Hindlimb muscle (tissue), 1 donor: ENCODE measurements at regions not wholly inside any gene's neighbourhood (a gene's known extent, or its start where the extent isn't known, plus 50 kb on each side); places are given as distances from the start of the nearest gene placed in this dataset.

Experiments used
- DNase-seq: peaks from one replicate; pipeline ENCODE4 v3.0.0-alpha.2; 2013

GRCh38 chr13:33519561-33520467, 234.3 kb upstream of the STARD13 start:
- DNase-seq, result no peak

GRCh38 chr13:33520468-33520839, 234.9 kb upstream of the STARD13 start:
- DNase-seq, result no peak

DNA sequence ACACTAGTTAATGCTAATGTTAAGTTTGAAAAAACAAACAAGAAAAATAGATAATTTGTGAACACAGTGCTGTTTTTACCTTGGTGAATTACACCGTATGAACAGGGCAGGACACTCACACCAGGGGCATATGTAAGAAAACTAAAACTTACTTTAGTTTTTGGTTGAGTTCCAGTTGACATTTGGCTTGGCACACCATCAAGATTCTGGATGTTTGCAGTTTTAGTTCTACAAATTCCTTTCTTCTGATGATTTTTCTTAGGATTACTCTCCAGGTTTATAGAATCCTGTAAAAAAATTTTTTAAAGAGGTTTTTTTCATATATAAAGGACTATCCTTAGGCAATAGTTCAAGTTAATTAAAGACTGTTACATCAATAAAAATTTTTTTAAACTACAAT, 238.5 kb upstream of the STARD13 start:
- DNase-seq, result no peak

GRCh38 chr13:33525763-33526162, 240.2 kb upstream of the STARD13 start:
- no peak for DNase-seq

DNA sequence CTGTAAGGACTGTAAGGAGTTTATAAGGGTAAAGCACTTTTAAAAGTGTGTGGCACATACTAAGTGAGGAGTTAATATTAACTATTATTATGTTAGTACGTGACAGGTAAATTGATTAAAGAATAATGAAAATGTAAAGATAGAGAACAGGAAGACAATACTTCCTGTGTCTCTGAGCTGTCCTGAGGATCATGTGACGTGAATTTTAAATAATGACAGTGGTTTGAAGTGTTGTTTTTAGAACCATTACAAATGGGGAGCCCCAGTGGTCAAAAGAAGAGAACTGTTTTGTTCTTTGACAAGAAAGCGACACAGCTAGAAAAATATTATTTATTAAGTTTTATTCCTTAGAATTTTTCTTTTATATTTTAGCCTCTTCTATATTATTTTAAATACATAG, 241.2 kb upstream of the STARD13 start:
- DNase-seq, result no peak

DNA sequence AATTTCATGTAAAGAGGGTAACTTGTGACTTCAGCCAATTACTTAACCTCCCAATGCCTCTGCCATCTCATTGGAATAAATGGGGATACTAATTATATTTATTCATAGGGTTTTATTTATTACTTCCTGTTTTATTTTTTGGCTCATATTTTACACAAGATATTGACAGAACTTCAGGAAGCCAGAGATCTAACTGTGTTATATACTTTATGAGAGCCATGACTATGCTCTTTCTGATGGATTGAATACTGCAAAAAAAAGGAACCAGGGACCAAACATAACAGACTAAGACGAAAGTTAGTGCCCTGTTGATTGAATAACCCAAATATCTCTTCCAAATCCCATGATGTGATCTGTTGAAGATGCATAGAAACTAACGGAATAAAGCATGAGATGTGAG, 243.3 kb upstream of the STARD13 start:
- no peak for DNase-seq

- no peak for DNase-seq
These were observed 245.9 kb upstream of the STARD13 start for GRCh38 chr13:33531484-33531883.

DNA sequence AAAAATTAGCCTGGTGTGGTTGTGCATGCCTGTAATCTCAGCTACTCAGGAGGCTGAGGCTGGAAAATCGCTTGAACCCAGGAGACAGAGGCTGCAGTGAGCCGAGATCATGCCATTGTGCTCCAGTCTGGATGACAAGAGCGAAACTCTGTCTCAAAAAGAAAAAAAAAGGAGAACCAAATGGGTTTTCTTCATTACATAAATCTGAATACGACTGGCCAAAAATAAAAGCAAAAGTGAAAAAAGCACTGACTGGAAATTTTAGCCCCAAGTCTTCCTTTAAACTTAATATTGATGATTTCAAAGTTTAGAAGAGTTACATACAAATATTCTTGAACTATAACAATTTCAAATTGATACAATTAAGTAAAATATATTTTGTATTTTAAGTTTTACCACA, 249.5 kb upstream of the STARD13 start:
- DNase-seq, result no peak

DNA sequence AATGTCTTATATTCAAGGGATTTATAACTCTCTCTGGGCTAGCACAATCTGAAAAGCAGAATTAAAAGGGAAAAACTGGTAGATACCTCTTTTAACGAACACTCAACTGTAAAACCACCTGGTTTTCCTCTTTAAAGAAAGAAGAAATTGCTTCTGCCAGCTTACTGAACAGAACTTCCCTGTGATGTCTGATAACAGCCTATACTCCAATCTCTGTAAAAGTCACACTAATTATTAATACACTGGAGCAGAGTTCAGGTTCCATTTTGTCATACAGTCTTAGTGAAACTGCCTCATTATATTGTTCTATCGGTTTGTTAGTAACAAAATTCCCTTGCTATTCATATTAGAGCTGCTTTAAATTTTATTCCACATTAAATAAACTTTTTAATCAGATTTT, 251.0 kb upstream of the STARD13 start:
- no peak for DNase-seq

- no peak for DNase-seq
These were observed 251.5 kb upstream of the STARD13 start for GRCh38 chr13:33537026-33537425.

DNA sequence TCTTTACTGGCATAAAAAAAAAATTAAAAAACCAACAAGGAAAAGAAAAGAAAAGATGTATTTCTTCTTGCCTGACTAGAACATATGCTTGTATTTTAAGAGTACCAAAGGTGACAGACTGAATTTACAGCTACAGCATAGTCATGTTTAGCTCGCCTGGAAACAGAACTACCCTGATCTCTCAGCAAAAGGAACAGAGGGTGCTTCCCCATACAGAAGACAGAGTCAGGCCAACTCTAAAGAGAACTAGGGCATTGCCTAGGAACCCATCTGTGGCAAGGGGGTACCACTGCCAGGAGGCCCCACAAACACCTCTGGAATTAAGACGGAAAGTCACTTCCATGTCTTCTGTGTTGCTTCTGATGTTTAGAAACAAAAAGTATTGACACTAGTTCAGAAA, 252.1 kb upstream of the STARD13 start:
- no peak for DNase-seq

DNA sequence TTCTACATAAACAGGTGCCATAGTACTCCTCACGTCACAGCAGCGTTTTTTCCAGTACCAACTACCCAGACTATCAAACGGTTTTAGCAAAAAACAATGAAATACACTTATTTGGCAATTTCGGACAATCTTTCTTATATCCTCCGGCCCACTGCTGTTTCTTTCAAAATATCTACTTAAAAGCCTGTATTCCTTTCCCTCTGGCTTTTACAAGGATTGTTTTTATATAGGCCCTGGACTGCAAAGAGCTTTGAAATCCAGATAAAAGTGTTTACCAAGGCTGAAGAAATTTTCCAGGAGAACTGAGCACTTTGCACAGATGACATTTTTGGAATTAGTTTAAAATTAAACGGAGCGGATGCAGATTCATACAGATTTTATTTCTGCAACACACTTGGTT, 255.9 kb upstream of the STARD13 start:
- DNase-seq, result no peak

GRCh38 chr13:33541962-33542308, 256.4 kb upstream of the STARD13 start:
- no peak for DNase-seq

GRCh38 chr13:33542309-33543088, 256.9 kb upstream of the STARD13 start:
- peak; percentile 100 for DNase-seq

GRCh38 chr13:33543089-33543459, 257.5 kb upstream of the STARD13 start:
- DNase-seq, result no peak

DNA sequence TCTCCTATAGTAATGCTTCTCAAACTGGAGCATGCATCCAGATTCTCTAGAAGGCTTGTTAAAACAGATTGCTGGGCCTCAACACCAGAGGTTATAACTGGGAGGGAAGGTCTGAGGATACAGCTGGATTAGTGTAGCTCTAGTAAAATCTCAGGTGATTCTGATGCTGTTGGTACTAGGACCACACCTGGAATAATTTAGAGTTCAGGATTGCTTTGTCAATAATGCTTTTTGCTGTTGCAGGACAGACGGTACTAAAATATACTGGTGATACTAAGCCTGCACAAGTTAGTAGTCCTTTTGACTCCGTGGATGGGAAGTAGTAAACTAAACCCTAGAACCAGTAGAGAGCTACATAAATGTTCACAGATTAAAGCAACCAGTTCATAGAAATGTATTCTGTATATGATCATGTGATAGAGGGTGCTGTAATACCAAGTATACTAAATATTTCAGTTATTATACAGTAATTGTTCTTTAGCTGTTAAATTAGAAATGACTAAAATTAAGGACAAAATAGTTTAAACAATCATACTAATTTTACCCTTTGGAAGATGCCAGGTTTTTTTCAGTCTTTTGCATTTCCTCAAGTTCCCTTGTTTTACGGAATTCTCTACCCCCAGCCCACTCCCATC, 258.2 kb upstream of the STARD13 start:
- no peak for DNase-seq

- DNase-seq, result no peak
These were observed 258.8 kb upstream of the STARD13 start for GRCh38 chr13:33544308-33544707.

DNA sequence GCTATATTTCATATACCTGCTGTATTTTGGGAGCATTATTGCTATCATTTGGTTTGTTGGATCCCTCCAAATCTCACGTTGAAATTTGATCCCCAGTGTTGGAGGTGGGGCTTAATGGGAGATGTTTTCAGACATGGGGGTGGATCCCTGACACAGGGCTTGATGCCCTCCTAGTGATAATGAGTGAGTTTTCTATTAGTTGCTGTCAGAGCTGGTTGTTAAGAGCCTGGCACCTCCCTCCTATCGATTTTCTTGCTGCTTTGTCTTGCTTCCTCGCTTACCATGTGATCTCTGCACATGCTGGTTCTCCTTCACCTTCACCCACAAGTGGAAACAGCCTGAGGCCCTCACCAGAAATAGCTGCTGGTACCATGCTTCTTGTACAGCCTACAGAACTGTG, 259.9 kb upstream of the STARD13 start:
- no peak for DNase-seq

GRCh38 chr13:33547035-33547434, 261.5 kb upstream of the STARD13 start:
- no peak for DNase-seq

GRCh38 chr13:33548069-33548468, 262.5 kb upstream of the STARD13 start:
- no peak for DNase-seq

DNA sequence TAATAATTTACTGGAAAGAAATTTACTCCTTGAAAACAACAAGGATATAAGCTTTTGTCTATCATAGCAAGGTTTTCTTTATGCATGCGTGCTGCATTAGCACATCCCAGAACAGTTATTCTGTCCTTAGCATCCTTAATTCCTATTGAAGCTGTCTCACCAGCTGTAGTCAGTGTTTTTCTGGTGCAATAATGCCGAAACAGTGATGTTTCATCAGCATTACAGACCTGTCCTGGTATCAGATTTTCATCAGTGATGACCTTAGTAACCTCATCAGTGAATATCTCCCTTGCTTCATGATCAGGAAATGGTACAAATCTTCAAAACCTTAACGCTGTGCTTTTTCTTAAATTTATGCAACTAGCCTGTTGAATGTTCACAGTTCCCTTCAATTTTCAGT, 264.7 kb upstream of the STARD13 start:
- DNase-seq, result no peak

DNA sequence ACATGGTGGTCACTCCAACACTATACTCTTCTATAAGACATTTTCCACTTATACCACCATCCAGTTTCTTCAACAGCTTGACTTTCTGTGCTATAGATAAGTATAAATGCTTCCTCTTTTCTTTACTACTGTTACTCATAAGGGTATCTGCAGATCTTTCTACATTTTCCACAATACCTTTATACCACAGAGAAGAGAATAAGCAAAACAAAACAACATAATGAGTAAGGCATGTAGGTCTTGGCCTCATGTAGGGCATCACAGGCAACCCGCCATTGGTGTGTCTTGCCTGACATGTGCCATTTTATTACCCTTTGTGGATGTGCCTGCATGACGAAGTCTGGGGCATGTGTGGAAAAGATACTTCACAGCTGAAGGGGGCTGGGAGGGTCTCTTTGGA, 265.3 kb upstream of the STARD13 start:
- no peak for DNase-seq

- no peak for DNase-seq
These were observed 262.8 kb upstream of the RFC3 start for GRCh38 chr13:33554919-33555791.
